IPS-20b (cell line): ENCODE measurements at regions not wholly inside any gene's neighbourhood (a gene's known extent, or its start where the extent isn't known, plus 50 kb on each side); places are given as distances from the start of the nearest gene placed in this dataset.

Source experiments
- H3K27ac ChIP-seq: one replicate; pipeline ENCODE4 v1.5.1; 2013; ENCODE audit warnings: low read length
- H3K27me3 ChIP-seq: 2 replicates; pipeline ENCODE4 v1.6.1; 2013; ENCODE audit warnings: mild to moderate bottlenecking, low read length, inconsistent platforms; ENCODE audit not compliant: insufficient read depth
- H3K36me3 ChIP-seq: 2 replicates; pipeline ENCODE4 v1.6.1; 2013; ENCODE audit warnings: low read depth, mild to moderate bottlenecking, inconsistent platforms, low read length, moderate library complexity; ENCODE audit not compliant: insufficient read depth
- H3K4me1 ChIP-seq: 2 replicates; pipeline ENCODE4 v1.6.1; 2013; ENCODE audit warnings: mild to moderate bottlenecking, control low read depth, inconsistent platforms, low read length, moderate library complexity; ENCODE audit not compliant: insufficient read depth
- H3K4me3 ChIP-seq: 2 replicates; pipeline ENCODE4 v1.5.1; 2013; ENCODE audit warnings: mild to moderate bottlenecking, low read length, inconsistent platforms
- H3K9ac ChIP-seq: 2 replicates; pipeline ENCODE4 v1.6.1; 2013; ENCODE audit warnings: low read depth, mild to moderate bottlenecking, inconsistent platforms, low read length, moderate library complexity
- H3K9me3 ChIP-seq: 2 replicates; pipeline ENCODE4 v1.6.1; 2013; ENCODE audit warnings: mild to moderate bottlenecking, low read depth, low read length, inconsistent platforms; ENCODE audit not compliant: insufficient read depth

DNA sequence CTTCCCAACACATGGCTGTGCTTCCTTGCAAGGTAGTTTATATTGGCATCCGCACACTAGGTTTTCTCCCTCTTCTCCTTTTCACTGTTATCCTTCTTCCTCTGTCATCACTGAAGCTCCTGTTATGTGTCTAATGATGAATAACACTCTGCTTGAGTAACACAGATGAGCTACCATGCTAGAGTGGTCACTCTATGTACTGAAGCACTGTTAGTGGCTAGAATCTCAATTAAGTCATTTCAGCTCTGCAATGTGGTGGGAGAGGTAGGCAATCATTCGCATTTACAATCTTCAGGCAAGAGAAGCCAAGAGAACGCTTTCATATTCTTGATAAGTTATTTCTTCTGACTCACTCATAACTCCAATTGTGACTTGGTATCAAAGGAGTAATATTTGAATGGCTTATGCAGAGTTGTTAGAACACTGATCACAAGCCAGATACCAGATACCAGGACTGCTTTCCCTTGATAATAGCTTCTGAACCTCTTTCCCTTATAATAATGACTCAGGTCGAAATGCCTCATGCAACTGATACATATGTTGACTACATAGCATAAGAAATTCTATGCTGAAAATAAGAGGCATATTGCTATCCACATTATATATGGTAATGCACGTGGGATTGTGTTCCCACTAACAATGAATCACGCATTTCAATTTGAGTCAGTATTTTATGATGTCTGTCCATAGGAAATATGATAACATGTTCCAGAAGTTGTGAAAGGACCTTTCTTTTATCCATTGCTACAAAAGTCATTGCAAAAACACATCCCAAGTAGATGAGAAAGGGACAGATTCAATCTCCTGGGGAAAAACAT is 158.0 kb upstream of the HS3ST3A1 start:
- Histone ChIP-seq H3K27ac (no peak overlapping the region), H3K9me3 (no peaks in the 10 kb centered on the region), H3K36me3 (no peaks in the 10 kb centered on the region), H3K4me1 (no peaks in the 10 kb centered on the region; the same call in 1 of the 2 replicates), H3K27me3 (no peaks in the 10 kb centered on the region), H3K4me3 (no peak overlapping the region), H3K9ac (no peak overlapping the region)

DNA sequence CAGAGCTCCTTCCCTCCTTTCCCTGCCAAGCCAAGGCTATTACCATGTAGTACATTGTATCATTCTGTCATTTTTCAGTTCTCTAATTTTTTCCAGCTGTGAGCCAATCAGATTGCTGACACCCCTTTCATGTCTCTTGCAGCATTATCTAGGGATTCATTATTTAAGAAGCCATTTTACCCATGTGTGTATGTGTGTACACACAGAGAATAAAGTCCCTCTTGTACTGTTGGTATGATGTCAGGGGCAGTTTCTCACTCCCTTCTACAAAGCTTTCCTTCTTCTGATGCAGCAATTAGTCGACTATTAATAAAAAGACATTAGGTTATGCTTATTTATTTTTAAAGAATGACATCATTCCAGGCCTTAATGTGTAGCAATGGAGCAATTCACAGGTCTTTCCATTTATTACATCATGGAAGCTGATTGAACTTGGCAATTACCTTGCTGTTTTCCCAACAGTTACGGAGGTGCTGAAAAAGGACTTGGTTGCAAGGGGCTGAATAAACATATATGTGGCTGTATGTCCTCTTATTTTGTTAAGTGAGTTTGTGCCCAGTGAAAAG is 159.4 kb upstream of the HS3ST3A1 start:
- no peak overlapping the region for H3K4me3 ChIP-seq
- no peaks in the 10 kb centered on the region for H3K4me1 ChIP-seq
- H3K36me3 ChIP-seq: no peaks in the 10 kb centered on the region
- H3K9me3 ChIP-seq: no peaks in the 10 kb centered on the region
- no peaks in the 10 kb centered on the region for H3K27me3 ChIP-seq
- H3K27ac ChIP-seq: no peak overlapping the region
- H3K9ac ChIP-seq: no peak overlapping the region

DNA sequence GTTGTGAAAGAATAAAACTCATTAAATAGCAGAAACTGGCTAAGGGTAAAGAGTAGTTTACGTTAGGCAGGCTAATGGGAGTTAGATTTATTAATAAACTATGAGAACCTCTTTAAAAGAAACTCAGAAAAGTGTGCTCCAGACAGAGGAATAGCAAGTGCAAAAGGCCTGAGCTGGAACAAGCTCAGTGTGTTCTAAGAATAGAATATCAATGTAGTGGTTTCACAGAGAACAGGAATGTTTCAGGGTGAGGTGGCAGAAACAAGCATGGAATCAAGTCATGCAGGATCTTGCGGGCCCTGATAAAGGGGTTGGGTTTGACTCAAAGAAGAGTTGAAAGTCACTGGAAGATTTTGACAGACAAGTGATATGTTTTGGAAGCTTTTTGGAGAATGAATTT is 164.0 kb upstream of the HS3ST3A1 start:
- Histone ChIP-seq H3K36me3 (no peaks in the 10 kb centered on the region), H3K9me3 (peaks cover 22% of the 10 kb centered on the region), H3K9ac (no peak overlapping the region), H3K4me1 (no peaks in the 10 kb centered on the region), H3K4me3 (no peak overlapping the region), H3K27me3 (no peaks in the 10 kb centered on the region), H3K27ac (no peak overlapping the region)

DNA sequence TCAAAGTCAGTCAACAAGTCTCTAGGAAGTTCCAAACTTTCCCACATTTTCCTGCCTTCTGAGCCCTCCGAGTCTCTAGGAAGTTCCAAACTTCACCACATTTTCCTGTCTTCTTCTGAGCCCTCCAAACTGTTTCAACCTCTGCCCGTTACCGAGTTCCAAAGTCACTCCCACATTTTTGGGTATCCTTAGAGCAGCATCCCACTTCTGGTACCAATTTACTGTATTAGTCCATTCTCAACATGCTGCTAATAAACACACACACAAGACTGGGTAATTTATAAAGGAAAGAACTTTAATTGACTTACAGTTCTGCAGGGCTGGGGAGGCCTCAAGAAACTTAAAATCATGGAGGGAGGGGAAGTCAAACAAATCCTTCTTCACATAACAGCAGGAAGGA is 169.0 kb upstream of the HS3ST3A1 start:
- H3K27me3 ChIP-seq: no peaks in the 10 kb centered on the region
- no peaks in the 10 kb centered on the region for H3K4me1 ChIP-seq
- peaks cover 24% of the 10 kb centered on the region for H3K9me3 ChIP-seq
- no peak overlapping the region for H3K9ac ChIP-seq
- no peak overlapping the region for H3K4me3 ChIP-seq
- no peak overlapping the region for H3K27ac ChIP-seq
- H3K36me3 ChIP-seq: no peaks in the 10 kb centered on the region

DNA sequence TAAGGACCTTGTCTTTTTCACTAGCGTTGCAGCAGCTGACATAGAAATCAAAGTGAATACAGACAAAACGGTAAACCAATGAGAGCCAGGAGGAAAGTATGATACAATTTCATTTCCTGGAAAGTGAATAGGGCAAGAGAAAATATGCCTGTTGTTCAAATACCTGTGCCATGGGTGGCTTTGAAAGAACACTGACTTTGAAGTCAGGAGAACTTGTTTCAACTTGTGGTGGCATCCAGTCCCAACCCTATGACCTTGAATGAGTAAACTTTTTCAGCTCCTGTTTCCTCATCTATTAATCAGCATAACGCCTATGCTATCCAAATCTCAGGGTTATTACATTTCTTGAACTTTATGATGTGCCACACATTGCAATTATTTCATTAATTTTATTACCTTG is 173.7 kb upstream of the HS3ST3A1 start:
- Histone ChIP-seq H3K4me1 (no peaks in the 10 kb centered on the region), H3K9ac (no peak overlapping the region), H3K4me3 (no peak overlapping the region), H3K27me3 (no peaks in the 10 kb centered on the region), H3K9me3 (peaks cover 14% of the 10 kb centered on the region), H3K36me3 (no peaks in the 10 kb centered on the region), H3K27ac (no peak overlapping the region)

DNA sequence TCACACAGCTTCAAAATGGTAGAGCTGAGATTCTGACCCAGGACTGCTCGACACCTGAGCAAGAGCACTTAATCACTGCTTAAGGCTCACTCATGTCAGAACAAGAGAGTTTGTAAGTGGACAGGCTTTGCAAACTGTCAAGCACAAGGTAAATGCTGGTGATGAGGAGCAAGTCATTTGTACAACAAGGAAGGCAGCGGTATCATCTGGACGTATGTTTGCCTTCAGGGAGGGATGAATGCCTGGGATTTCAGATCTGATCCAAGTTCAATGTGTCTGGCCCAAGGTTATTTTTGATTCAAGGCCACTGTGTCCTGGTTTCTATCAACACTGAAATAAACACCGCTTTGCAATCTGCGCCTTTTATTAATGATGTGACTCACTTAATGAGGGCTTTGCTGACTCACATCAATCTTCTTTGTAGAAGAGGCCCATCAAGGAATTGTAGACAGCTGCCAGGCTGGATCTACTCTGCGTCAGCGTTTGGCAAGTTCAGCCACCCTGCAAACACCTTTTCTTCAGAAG is 174.4 kb upstream of the HS3ST3A1 start:
- no peak overlapping the region for H3K4me3 ChIP-seq
- no peaks in the 10 kb centered on the region for H3K27me3 ChIP-seq
- H3K4me1 ChIP-seq: no peaks in the 10 kb centered on the region
- H3K36me3 ChIP-seq: no peaks in the 10 kb centered on the region; the same call in 1 of the 2 replicates
- H3K9ac ChIP-seq: no peak overlapping the region
- H3K9me3 ChIP-seq: peaks cover 14% of the 10 kb centered on the region; the same call in 1 of the 2 replicates
- H3K27ac ChIP-seq: no peak overlapping the region

DNA sequence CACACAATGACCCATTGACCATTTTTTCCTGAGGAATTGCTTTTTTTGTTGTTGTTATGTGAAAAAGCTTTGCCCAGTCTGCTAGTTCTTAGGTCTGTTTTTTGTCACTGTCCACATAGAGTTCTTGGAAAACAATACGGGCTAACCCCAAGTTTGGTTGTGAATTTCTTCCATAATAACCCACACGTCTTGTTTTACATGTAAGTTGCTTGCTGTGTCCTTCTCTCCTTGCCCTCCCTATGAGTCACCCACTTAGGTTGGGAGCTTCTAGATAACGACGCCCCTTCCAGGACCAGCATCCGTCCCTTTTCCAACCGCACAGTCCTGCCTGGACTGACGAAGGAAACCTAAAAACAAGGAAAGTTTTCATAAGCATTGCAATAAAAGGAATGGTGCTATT is 175.3 kb upstream of the HS3ST3A1 start:
- H3K9ac ChIP-seq: no peak overlapping the region
- H3K27ac ChIP-seq: no peak overlapping the region
- H3K9me3 ChIP-seq: peaks cover 15% of the 10 kb centered on the region; the same call in 1 of the 2 replicates
- no peaks in the 10 kb centered on the region; the same call in 1 of the 2 replicates for H3K36me3 ChIP-seq
- H3K27me3 ChIP-seq: no peaks in the 10 kb centered on the region
- no peaks in the 10 kb centered on the region for H3K4me1 ChIP-seq
- H3K4me3 ChIP-seq: no peak overlapping the region

DNA sequence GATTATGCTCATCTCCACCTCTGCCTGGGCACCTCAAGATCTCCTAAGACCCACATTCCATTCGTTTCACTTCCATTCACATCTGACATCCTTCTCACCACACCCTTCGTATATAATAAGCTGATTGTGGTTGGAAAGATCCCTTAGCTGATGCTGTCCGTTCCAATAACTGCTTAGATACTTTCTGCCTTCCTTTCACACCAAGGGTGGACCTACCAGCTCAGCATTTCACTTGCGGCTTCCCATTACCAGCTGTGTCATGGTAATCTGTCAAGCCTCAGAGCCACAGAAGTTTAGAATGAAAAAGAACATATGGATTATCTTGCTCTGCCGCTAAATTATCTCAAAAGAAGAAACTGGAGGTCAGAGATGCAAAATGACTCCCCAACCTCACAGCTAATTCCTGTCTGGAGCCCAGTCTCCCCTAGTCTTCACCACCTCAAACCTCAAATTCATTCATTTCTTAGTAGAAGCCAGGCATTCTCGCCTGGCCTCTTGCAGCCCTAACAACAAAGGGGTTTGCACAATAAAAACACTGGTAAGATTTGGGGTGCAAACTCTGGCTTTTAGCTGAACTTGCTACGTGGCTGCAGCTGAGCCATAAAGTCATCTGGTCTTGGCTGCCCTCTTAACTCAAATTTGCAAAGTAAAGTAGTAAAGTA is 182.8 kb upstream of the HS3ST3A1 start:
- no peaks in the 10 kb centered on the region for H3K27me3 ChIP-seq
- H3K4me1 ChIP-seq: no peaks in the 10 kb centered on the region
- H3K9me3 ChIP-seq: peaks cover 12% of the 10 kb centered on the region
- no peak overlapping the region for H3K27ac ChIP-seq
- H3K36me3 ChIP-seq: no peaks in the 10 kb centered on the region; the same call in 1 of the 2 replicates
- no peak overlapping the region for H3K4me3 ChIP-seq
- H3K9ac ChIP-seq: no peak overlapping the region

DNA sequence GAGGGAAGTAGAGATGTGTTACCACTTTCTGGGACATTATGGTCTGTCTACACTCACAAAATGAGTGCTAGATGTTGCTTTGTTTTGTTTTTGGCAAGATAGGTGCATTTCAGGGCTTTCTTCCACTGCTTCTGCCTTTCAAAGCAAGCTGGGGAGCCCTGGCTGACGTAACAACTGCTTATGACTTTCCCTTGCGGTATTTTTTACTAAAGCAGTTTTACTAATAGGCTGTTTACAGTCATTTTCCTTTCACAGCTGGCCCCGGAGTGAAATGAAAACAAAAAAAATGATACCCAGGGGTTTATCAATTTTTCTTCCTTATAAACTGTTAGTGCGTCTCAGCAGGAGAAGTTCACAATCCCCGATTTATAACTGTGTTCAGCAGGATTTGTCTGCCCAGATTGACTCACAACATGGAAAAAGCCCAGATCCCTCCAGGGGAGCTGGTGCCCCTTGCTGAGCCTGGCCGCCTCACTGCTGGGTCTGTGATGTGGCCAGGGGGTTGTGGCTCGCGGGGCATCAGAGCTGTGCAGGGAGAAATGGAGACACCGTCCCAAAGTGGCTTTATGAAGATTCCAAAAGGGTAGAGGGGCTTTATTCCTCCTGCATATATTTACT is 184.4 kb upstream of the HS3ST3A1 start:
- no peaks in the 10 kb centered on the region for H3K4me1 ChIP-seq
- H3K36me3 ChIP-seq: no peaks in the 10 kb centered on the region
- H3K4me3 ChIP-seq: no peak overlapping the region
- H3K9ac ChIP-seq: no peak overlapping the region
- H3K27me3 ChIP-seq: no peaks in the 10 kb centered on the region
- peaks cover 5% of the 10 kb centered on the region for H3K9me3 ChIP-seq
- no peak overlapping the region for H3K27ac ChIP-seq

DNA sequence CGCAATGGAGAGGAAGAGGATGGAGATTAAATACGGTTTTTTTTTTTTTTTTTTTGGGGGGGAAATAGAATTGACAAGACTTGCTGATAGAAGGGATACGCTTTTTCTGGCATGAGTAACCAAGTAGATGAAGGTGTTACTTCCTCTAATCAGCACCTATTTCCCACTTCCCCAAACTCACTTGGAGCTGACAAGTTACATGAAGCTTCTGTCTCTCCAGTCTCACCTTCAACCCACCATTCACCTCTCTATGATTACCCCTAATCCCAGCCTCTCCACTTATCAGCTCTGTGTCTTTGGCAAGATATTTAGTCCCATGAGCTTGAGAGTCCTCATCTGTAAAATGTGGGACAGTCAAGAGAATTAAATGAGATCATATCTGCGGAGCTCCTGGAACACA is 185.9 kb upstream of the HS3ST3A1 start:
- H3K4me1 ChIP-seq: no peaks in the 10 kb centered on the region
- peaks cover 4% of the 10 kb centered on the region; the same call in 1 of the 2 replicates for H3K9me3 ChIP-seq
- H3K4me3 ChIP-seq: no peak overlapping the region
- H3K36me3 ChIP-seq: no peaks in the 10 kb centered on the region
- H3K9ac ChIP-seq: no peak overlapping the region
- H3K27ac ChIP-seq: no peak overlapping the region
- H3K27me3 ChIP-seq: no peaks in the 10 kb centered on the region

DNA sequence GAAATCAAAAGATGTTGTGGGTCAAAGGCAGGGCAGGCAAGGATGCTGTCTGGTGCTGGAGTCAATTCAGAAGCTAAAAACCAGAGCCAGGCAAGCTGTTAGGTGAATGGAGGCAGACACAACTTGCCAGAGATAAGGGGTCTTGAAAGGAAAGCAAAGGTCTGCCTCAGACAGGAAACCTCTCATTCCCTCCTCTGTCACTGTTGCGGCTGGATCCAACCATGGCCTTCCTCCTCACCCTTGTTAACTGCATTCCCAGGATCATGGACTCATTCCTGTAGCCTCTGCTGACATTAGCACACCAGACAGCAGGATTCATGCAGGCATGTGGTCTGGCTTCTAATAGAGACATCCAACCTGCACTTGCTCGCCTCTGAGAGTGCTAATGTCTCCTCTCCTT is 186.7 kb upstream of the HS3ST3A1 start:
- H3K4me1 ChIP-seq: no peaks in the 10 kb centered on the region
- no peak overlapping the region for H3K9ac ChIP-seq
- H3K9me3 ChIP-seq: peaks cover 4% of the 10 kb centered on the region; the same call in 1 of the 2 replicates
- H3K36me3 ChIP-seq: no peaks in the 10 kb centered on the region
- H3K27me3 ChIP-seq: no peaks in the 10 kb centered on the region
- H3K4me3 ChIP-seq: no peak overlapping the region
- H3K27ac ChIP-seq: no peak overlapping the region
